ENCODE measurements at regions not wholly inside any gene's neighbourhood (a gene's known extent, or its start where the extent isn't known, plus 50 kb on each side); places are given as distances from the start of the nearest gene placed in this dataset.

DNA sequence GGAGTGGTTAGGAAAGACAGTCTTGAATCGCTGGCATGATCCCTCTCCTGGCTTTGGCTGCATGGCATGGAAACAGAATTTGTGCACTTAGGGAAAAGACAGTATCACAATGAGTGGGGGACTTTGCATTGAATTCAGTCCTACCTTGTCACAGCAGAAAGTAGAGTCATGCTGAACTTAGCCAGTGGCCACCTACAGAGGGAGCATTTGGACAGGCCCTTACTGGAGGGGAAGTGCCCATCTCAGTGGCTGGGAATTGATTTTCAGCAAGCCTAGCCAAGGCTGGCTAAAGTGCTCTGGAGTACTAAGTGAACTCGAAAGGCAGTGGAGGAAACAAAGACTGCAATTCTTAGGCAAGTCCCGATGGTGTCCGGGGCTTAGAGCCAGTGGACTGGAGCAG is 364.3 kb upstream of the TOM1L1 start:
- no peak overlapping the region for H4K8ac ChIP-seq (ENCODE audit: low read depth in 2 of 2, low read length in 2 of 2)
- no peaks in the 10 kb centered on the region for H4K20me1 ChIP-seq (ENCODE audit: insufficient read depth, low read length)
- ATAC-seq (ENCODE audit: low read depth) (no peak), DNase-seq (no peak)
- TF ChIP-seq MAFK (IDR thresholded peaks at IDR 0.05; ENCODE audit: low read depth, low read length) (no peak), FOS (IDR thresholded peaks at IDR 0.05; ENCODE audit: low read depth, low read length) (no peak), RFX5 (IDR thresholded peaks at IDR 0.05; ENCODE audit: low read depth, low read length) (no peak), CEBPB (IDR thresholded peaks at IDR 0.05; ENCODE audit: low read depth, low read length) (no peak), MAZ (IDR thresholded peaks at IDR 0.05; ENCODE audit: borderline replicate concordance, low read depth, low read length) (no peak), MXI1 (IDR thresholded peaks at IDR 0.05; ENCODE audit: borderline replicate concordance, low read depth, low read length) (no peak)
- no peak overlapping the region for H3K4me2 ChIP-seq (ENCODE audit: low read depth, low read length)
- WGBS, 2 experiments (ENCODE audit: extremely low coverage in 2 of 2, insufficient read length in 1 of 2) = 20% methylated on average over 1 of the region's 4 CpGs; no CpG with 5 or more reads in 1 of the 2 experiments
- no peak overlapping the region for H2BK120ac ChIP-seq (ENCODE audit: low read depth, low read length)
- no peak overlapping the region for H2AK5ac ChIP-seq (ENCODE audit: low read depth, low read length)
- H3K9me3 ChIP-seq (ENCODE audit: control insufficient read depth, insufficient read depth, low read length) = peaks cover 22% of the 10 kb centered on the region
- ChIA-PET CTCF (no interaction called here), POLR2A (ENCODE audit: unreplicated experiment) (no interaction called here)
- H4K91ac ChIP-seq (ENCODE audit: insufficient read depth, low read depth, low read length) = no peak overlapping the region
- no peak overlapping the region for H4K5ac ChIP-seq (ENCODE audit: low read depth, low read length)
- H3K9ac ChIP-seq (ENCODE audit: low read depth, low read length) = no peak overlapping the region
- intact Hi-C loops (cut with micrococcal nuclease) (no loop called here), in situ Hi-C loops (cut with MboI; ENCODE audit: low sequenced_read_pairs) (no loop called here), dilution Hi-C loops (cut with HindIII; ENCODE audit: low sequenced_read_pairs, unreplicated experiment) (no loop called here)
- H3K14ac ChIP-seq (replicated peaks; ENCODE audit: low read depth, low read length) = no peak overlapping the region
- no peak overlapping the region for H3K56ac ChIP-seq (ENCODE audit: extremely low read depth, insufficient read depth, low read length)
- H2AK9ac ChIP-seq (replicated peaks; ENCODE audit: low read depth, low read length, poor library complexity) = no peak overlapping the region
- no peaks in the 10 kb centered on the region for H3K36me3 ChIP-seq (ENCODE audit: control insufficient read depth, insufficient read depth, low read length)
- no peak overlapping the region for H3K4ac ChIP-seq (ENCODE audit: low read depth, low read length)
- no peak overlapping the region for H3K27ac ChIP-seq (ENCODE audit: insufficient read depth, low read length)
- no peaks in the 10 kb centered on the region for H3K4me1 ChIP-seq (ENCODE audit: control insufficient read depth, insufficient read depth, low read length)
- H3K79me1 ChIP-seq (ENCODE audit: low read depth in 1 of 2, low read length in 2 of 2) = no peaks in the 10 kb centered on the region
- H2BK20ac ChIP-seq (ENCODE audit: low read depth, low read length) = no peak overlapping the region
- H2AFZ ChIP-seq (replicated peaks; ENCODE audit: low read length, poor library complexity) = no peak overlapping the region
- H2BK5ac ChIP-seq (ENCODE audit: low read depth, low read length, poor library complexity, severe bottlenecking) = no peak overlapping the region
- H3K18ac ChIP-seq (ENCODE audit: low read depth, low read length) = no peak overlapping the region
- H3K27me3 ChIP-seq (ENCODE audit: control insufficient read depth, insufficient read depth, low read length) = no peaks in the 10 kb centered on the region
- no peak overlapping the region for H3K23ac ChIP-seq (ENCODE audit: low read depth, low read length)
- BruUV-seq (replicated peaks) = no TSS peak
- H3K4me3 ChIP-seq (ENCODE audit: insufficient read depth, low read depth, low read length) = no peak overlapping the region
- no peaks in the 10 kb centered on the region for H3K9me1 ChIP-seq (ENCODE audit: insufficient read depth, low read length)
- H2BK15ac ChIP-seq (ENCODE audit: low read depth, low read length) = no peak overlapping the region

Data from IMR-90 (cell line).